Stomach (tissue), 4 donors: ENCODE measurements at regions not wholly inside any gene's neighbourhood (a gene's known extent, or its start where the extent isn't known, plus 50 kb on each side); places are given as distances from the start of the nearest gene placed in this dataset.

Source experiments
- CTCF ChIP-seq, 7 experiments: fragments of 450-650 bp in 4 of 7; fragments of 200-600 bp in 3 of 7; sonication (generic) in 3 of 7; IDR thresholded peaks; one replicate each; pipeline ENCODE4 v1.5.1; 2016 to 2019; ENCODE audit warnings: antibody characterized with exemption in 7 of 7, control low read depth in 2 of 7, mild to moderate bottlenecking in 1 of 7
- EP300 ChIP-seq: sonication (generic); formaldehyde crosslinking; IDR thresholded peaks from one replicate; pipeline ENCODE4 v1.6.1; 2017; ENCODE audit warnings: antibody characterized with exemption
- POLR2A ChIP-seq, 4 donors: fragments of 450-650 bp; IDR thresholded peaks; one replicate each; pipeline ENCODE4 v1.6.1; 2016; ENCODE audit warnings: antibody characterized with exemption in 4 of 4, control low read depth in 2 of 4, mild to moderate bottlenecking in 1 of 4, moderate library complexity in 1 of 4
- POLR2AphosphoS5 ChIP-seq, 3 donors: sonication (generic); formaldehyde crosslinking; IDR thresholded peaks; one replicate each; pipeline ENCODE4 v1.6.1; 2016; ENCODE audit warnings: antibody characterized with exemption in 3 of 3

GRCh38 chr15:81885135-81885534 lies 160.7 kb downstream of the MEX3B start:
- TF ChIP-seq EP300 = no peak
- TF ChIP-seq CTCF (IDR thresholded peaks at IDR 0.05) = no peak
- no peak for TF ChIP-seq POLR2A (IDR thresholded peaks at IDR 0.05)
- TF ChIP-seq POLR2AphosphoS5 (IDR thresholded peaks at IDR 0.05) = no peak
